ENCODE measurements at regions not wholly inside any gene's neighbourhood (a gene's known extent, or its start where the extent isn't known, plus 50 kb on each side); places are given as distances from the start of the nearest gene placed in this dataset.
"Not testable (repeated sequence)": the region's sequence is repeated elsewhere in the genome, so short reads cannot be mapped to it uniquely, and the experiment has no call there.

GRCh38 chr15:100772478-100772877 lies 107.2 kb upstream of the ALDH1A3 start:
- intact Hi-C loops (cut with DNase I): no loop called here

GRCh38 chr15:100772892-100773520 lies 106.6 kb upstream of the ALDH1A3 start:
- no peak overlapping the region for H3K4me3 ChIP-seq
- WGBS, 3 donors: 83 to 89% (median 88%) methylated on average over 9 of the region's 9 CpGs
- no peaks in the 10 kb centered on the region for H3K4me1 ChIP-seq
- no peak overlapping the region for H3K27ac ChIP-seq
- H3K27me3 ChIP-seq (ENCODE audit: insufficient read depth in 3 of 3, low read length in 2 of 3): peaks cover 0 to under 1% (median 0%) of the 10 kb centered on the region in 3 donors
- no peak for ATAC-seq
- intact Hi-C loops (cut with DNase I): no loop called here
- H3K9me3 ChIP-seq: no peaks in the 10 kb centered on the region
- TF ChIP-seq CTCF (IDR thresholded peaks at IDR 0.05): no peak
- H3K36me3 ChIP-seq (ENCODE audit: insufficient read depth in 1 of 2, low read depth in 1 of 2): no peaks in the 10 kb centered on the region
- no peak for DNase-seq

More at GRCh38 chr15:100772478-100772877, 107.2 kb upstream of the ALDH1A3 start:
- no peaks in the 10 kb centered on the region for H3K36me3 ChIP-seq (ENCODE audit: insufficient read depth in 1 of 2, low read depth in 1 of 2)
- no peaks in the 10 kb centered on the region for H3K4me1 ChIP-seq
- H3K4me3 ChIP-seq: no peak overlapping the region
- WGBS, 3 donors: 90 to 92% (median 91%) methylated on average over 6 of the region's 6 CpGs
- no peaks in the 10 kb centered on the region for H3K9me3 ChIP-seq
- H3K27me3 ChIP-seq (ENCODE audit: insufficient read depth in 3 of 3, low read length in 2 of 3): no peaks in the 10 kb centered on the region
- DNase-seq: no peak
- no peak overlapping the region for H3K27ac ChIP-seq
- TF ChIP-seq CTCF (IDR thresholded peaks at IDR 0.05): no peak
- no peak for ATAC-seq

- H3K4me3 ChIP-seq; H3K27ac ChIP-seq; intact Hi-C loops (cut with DNase I); H3K36me3 ChIP-seq (ENCODE audit: insufficient read depth in 1 of 2, low read depth in 1 of 2); H3K27me3 ChIP-seq (ENCODE audit: insufficient read depth in 3 of 3, low read length in 2 of 3); H3K9me3 ChIP-seq; DNase-seq; ATAC-seq; H3K4me1 ChIP-seq: not testable (repeated sequence)
- 95 to 99% (median 98%) methylated on average over 18 to 28 of the region's 28 CpGs for WGBS, 3 donors
Measured at GRCh38 chr15:100774044-100774443, 105.6 kb upstream of the ALDH1A3 start.

GRCh38 chr15:100775581-100776185 lies 103.9 kb upstream of the ALDH1A3 start:
- Histone ChIP-seq H3K27me3 (ENCODE audit: insufficient read depth in 3 of 3, low read length in 2 of 3) (peaks cover 0 to 7% (median 0%) of the 10 kb centered on the region in 3 donors), H3K36me3 (ENCODE audit: insufficient read depth in 1 of 2, low read depth in 1 of 2) (no peaks in the 10 kb centered on the region), H3K4me3 (no peak overlapping the region), H3K27ac (no peak overlapping the region), H3K4me1 (no peaks in the 10 kb centered on the region), H3K9me3 (no peaks in the 10 kb centered on the region)
- WGBS, 3 donors: 79 to 83% (median 81%) methylated on average over 12 of the region's 12 CpGs
- ATAC-seq (no peak), DNase-seq (no peak)
- intact Hi-C loops (cut with DNase I): no loop called here
- TF ChIP-seq CTCF (IDR thresholded peaks at IDR 0.05): no peak

- ATAC-seq (no peak), DNase-seq (no peak)
- intact Hi-C loops (cut with DNase I): no loop called here
- WGBS, 3 donors: 91 to 95% (median 93%) methylated on average over 2 of the region's 2 CpGs
- Histone ChIP-seq H3K27ac (no peak overlapping the region), H3K4me3 (no peak overlapping the region), H3K36me3 (ENCODE audit: insufficient read depth in 1 of 2, low read depth in 1 of 2) (no peaks in the 10 kb centered on the region), H3K27me3 (ENCODE audit: insufficient read depth in 3 of 3, low read length in 2 of 3) (peaks cover 0 to 7% (median 1%) of the 10 kb centered on the region in 3 donors), H3K9me3 (no peaks in the 10 kb centered on the region), H3K4me1 (no peaks in the 10 kb centered on the region)
- no peak for TF ChIP-seq CTCF (IDR thresholded peaks at IDR 0.05)
Measured at GRCh38 chr15:100777821-100778220, 101.8 kb upstream of the ALDH1A3 start.
